ENCODE measurements at regions not wholly inside any gene's neighbourhood (a gene's known extent, or its start where the extent isn't known, plus 50 kb on each side); places are given as distances from the start of the nearest gene placed in this dataset.

DNA sequence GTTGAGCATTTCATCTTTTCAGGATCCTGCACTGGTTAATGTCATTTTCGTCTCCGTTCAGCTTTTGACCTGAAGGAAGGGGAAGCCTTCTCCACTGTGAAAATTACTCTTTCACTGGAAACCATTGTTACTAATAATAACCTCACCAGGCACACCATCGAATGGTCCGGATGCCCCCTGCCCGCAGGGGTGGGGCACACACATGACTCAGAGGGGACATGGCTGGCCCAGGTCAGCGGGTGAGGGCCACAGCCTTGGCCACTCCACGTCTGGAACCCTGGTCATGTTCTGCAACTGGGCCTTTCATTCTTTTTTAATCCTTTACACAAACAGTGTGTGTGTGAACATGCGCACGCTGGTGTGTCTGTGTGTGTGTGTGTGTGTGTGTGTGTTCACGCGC is 191.8 kb downstream of the BCOR start (continued):
- TF ChIP-seq, protein P1, sequence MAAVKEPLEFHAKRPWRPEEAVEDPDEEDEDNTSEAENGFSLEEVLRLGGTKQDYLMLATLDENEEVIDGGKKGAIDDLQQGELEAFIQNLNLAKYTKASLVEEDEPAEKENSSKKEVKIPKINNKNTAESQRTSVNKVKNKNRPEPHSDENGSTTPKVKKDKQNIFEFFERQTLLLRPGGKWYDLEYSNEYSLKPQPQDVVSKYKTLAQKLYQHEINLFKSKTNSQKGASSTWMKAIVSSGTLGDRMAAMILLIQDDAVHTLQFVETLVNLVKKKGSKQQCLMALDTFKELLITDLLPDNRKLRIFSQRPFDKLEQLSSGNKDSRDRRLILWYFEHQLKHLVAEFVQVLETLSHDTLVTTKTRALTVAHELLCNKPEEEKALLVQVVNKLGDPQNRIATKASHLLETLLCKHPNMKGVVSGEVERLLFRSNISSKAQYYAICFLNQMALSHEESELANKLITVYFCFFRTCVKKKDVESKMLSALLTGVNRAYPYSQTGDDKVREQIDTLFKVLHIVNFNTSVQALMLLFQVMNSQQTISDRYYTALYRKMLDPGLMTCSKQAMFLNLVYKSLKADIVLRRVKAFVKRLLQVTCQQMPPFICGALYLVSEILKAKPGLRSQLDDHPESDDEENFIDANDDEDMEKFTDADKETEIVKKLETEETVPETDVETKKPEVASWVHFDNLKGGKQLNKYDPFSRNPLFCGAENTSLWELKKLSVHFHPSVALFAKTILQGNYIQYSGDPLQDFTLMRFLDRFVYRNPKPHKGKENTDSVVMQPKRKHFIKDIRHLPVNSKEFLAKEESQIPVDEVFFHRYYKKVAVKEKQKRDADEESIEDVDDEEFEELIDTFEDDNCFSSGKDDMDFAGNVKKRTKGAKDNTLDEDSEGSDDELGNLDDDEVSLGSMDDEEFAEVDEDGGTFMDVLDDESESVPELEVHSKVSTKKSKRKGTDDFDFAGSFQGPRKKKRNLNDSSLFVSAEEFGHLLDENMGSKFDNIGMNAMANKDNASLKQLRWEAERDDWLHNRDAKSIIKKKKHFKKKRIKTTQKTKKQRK (IDR thresholded peaks at IDR 0.05; ENCODE audit: borderline replicate concordance, low read depth, low read length), result no peak
- no peak for TF ChIP-seq ZC3H11A (IDR thresholded peaks at IDR 0.05; ENCODE audit: low read depth, low read length)

DNA sequence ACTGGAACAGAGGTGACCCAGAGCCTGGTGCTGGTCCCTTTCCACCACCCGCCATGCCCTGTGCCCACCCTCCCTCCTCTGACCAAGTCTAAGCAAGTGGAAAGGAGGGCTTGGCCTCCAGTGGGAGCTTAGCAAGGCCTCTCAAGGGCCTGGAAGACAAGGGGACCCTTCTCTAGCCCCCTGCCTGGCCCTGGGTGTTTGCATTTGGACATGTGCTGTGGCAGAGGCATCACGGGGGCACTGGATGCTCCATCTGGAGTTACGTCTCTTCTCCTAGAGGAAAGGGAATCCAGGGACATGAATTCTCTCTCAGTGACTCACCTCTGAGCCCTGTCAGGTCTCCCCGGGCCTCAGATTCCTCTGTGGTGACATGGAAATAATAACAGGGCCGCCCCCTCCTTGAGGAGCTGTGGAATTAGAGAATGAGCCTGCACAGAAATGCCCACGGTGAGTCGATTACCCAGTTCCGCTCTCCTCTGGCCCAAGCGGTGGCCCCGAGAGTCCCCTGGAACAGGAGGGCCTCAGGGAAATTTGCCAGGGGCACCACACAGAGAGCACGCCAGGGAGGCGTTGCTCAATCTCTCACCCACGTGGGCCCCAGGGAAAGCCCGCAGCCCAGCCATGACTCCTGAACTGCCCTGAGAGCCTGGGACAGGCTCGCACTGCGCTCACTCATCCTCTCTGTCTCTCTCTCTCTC is 189.6 kb downstream of the BCOR start:
- Histone ChIP-seq H4K20me1 (replicated peaks; ENCODE audit: control insufficient read depth, insufficient read depth, low read length) (no peaks in the 10 kb centered on the region), H3K4me3 (no peak overlapping the region), H3K9ac (ENCODE audit: insufficient read depth in 1 of 2, low read depth in 2 of 2, low read length in 2 of 2) (no peak overlapping the region), H3K4me2 (ENCODE audit: insufficient read depth, low read length) (no peak overlapping the region), H3K4me1 (replicated peaks in 1 of 2; ENCODE audit: control insufficient read depth in 2 of 2, insufficient read depth in 2 of 2, low read length in 2 of 2) (peaks cover 4 to 10% of the 10 kb centered on the region in 2 experiments; a peak in 3 of 5 replicates), H3K27me3 (ENCODE audit: control insufficient read depth in 2 of 2, insufficient read depth in 2 of 2, low read length in 2 of 2) (peaks cover 0 to 7% of the 10 kb centered on the region in 2 experiments; a peak in 2 of 5 replicates), H3K9me1 (ENCODE audit: control insufficient read depth, insufficient read depth, low read length) (no peaks in the 10 kb centered on the region), H2AFZ (ENCODE audit: low read depth, low read length) (no peak overlapping the region), H3K9me3 (replicated peaks; ENCODE audit: control insufficient read depth, insufficient read depth, low read depth, low read length) (no peaks in the 10 kb centered on the region), H3K79me2 (ENCODE audit: control insufficient read depth, insufficient read depth, low read length) (no peaks in the 10 kb centered on the region), H3K27ac (ENCODE audit: extremely low read depth, low read depth, low read length) (no peak overlapping the region), H3K36me3 (ENCODE audit: control insufficient read depth, insufficient read depth, low read length) (no peaks in the 10 kb centered on the region)
- POLR2A ChIA-PET, result interaction anchor here (0.6 kb wide), 1 partner anchor 161 kb away, joined by 3 read pairs; no protein-coding TSS in a partner anchor
- no peak for ATAC-seq
- in situ Hi-C loops (cut with MboI), result no loop called here
- CTCF ChIA-PET (ENCODE audit: low intra/inter-chr PET ratio), result no interaction called here
- intact Hi-C loops (cut with micrococcal nuclease), result no loop called here
- 45% methylated on average over 12 of the region's 16 CpGs for WGBS (ENCODE audit: insufficient coverage, low coverage, missing lambda C conversion rate)
- DNase-seq (ENCODE audit: extremely low read depth in 1 of 4, low spot score in 3 of 4), result no peak
- FAIRE-seq, result no peak
- no TSS peak for BruUV-seq (replicated peaks)
- TF ChIP-seq PHF8 (IDR thresholded peaks at IDR 0.05; ENCODE audit: borderline replicate concordance, low read length), result no peak
- no peak for TF ChIP-seq ZNF764 (CRISPR knock-in tag; IDR thresholded peaks at IDR 0.05; ENCODE audit: low read depth)
- no peak for TF ChIP-seq ZNF512 (tag; IDR thresholded peaks at IDR 0.05)
- no peak for TF ChIP-seq KLF16 (IDR thresholded peaks at IDR 0.05)
- TF ChIP-seq SMARCB1 (IDR thresholded peaks at IDR 0.05; ENCODE audit: insufficient read length, low read depth), result no peak
- no peak for TF ChIP-seq NR4A1 (CRISPR knock-in tag; IDR thresholded peaks at IDR 0.05)
- TF ChIP-seq NR4A1 (tag; IDR thresholded peaks at IDR 0.05), result no peak
- no peak for TF ChIP-seq JUND (IDR thresholded peaks at IDR 0.05; ENCODE audit: borderline replicate concordance, low read depth, low read length)
- TF ChIP-seq JUND (tag; IDR thresholded peaks at IDR 0.05; ENCODE audit: borderline replicate concordance, low read depth, low read length), result no peak
- TF ChIP-seq ZNF316 (IDR thresholded peaks at IDR 0.05), result no peak
